ENCODE measurements at regions not wholly inside any gene's neighbourhood (a gene's known extent, or its start where the extent isn't known, plus 50 kb on each side); places are given as distances from the start of the nearest gene placed in this dataset.
A peak's percentile ranks its signal among the peaks of the same experiment; 100 is the strongest.

GRCh38 chr1:217224201-217224600, 406.7 kb downstream of the GPATCH2 start:
- Histone ChIP-seq H2AFZ (ENCODE audit: low read length, unreplicated experiment) (no peak overlapping the region), H3K4me1 (ENCODE audit: control insufficient read depth, insufficient read depth, low read length, unreplicated experiment) (no peaks in the 10 kb centered on the region), H3K36me3 (ENCODE audit: insufficient read depth, low read length) (no peaks in the 10 kb centered on the region), H3K27me3 (ENCODE audit: insufficient read depth, low read length) (no peaks in the 10 kb centered on the region), H3K27ac (ENCODE audit: low read depth, low read length) (no peak overlapping the region), H3K79me2 (ENCODE audit: control insufficient read depth, insufficient read depth, low read length, unreplicated experiment) (no peaks in the 10 kb centered on the region), H3K4me3 (ENCODE audit: low read depth, low read length) (no peak overlapping the region)

- no peaks in the 10 kb centered on the region for H3K27me3 ChIP-seq (ENCODE audit: insufficient read depth, low read length)
- no peak overlapping the region for H3K4me3 ChIP-seq (ENCODE audit: low read depth, low read length)
- no peak overlapping the region for H2AFZ ChIP-seq (ENCODE audit: low read length, unreplicated experiment)
- no peaks in the 10 kb centered on the region for H3K36me3 ChIP-seq (ENCODE audit: insufficient read depth, low read length)
- H3K79me2 ChIP-seq (ENCODE audit: control insufficient read depth, insufficient read depth, low read length, unreplicated experiment), result no peaks in the 10 kb centered on the region
- H3K27ac ChIP-seq (ENCODE audit: low read depth, low read length), result no peak overlapping the region
- H3K4me1 ChIP-seq (ENCODE audit: control insufficient read depth, insufficient read depth, low read length, unreplicated experiment), result no peaks in the 10 kb centered on the region
These were observed 416.3 kb downstream of the GPATCH2 start for GRCh38 chr1:217214551-217214950.

- Histone ChIP-seq H3K4me3 (ENCODE audit: low read depth, low read length) (no peak overlapping the region), H3K79me2 (ENCODE audit: control insufficient read depth, insufficient read depth, low read length, unreplicated experiment) (no peaks in the 10 kb centered on the region), H3K4me1 (ENCODE audit: control insufficient read depth, insufficient read depth, low read length, unreplicated experiment) (no peaks in the 10 kb centered on the region), H3K27me3 (ENCODE audit: insufficient read depth, low read length) (no peaks in the 10 kb centered on the region), H2AFZ (ENCODE audit: low read length, unreplicated experiment) (no peak overlapping the region), H3K36me3 (ENCODE audit: insufficient read depth, low read length) (no peaks in the 10 kb centered on the region), H3K27ac (ENCODE audit: low read depth, low read length) (no peak overlapping the region)
These were observed 419.4 kb downstream of the GPATCH2 start for GRCh38 chr1:217211486-217211885.

GRCh38 chr1:217205578-217205977, 425.3 kb downstream of the GPATCH2 start:
- Histone ChIP-seq H2AFZ (ENCODE audit: low read length, unreplicated experiment) (no peak overlapping the region), H3K79me2 (ENCODE audit: control insufficient read depth, insufficient read depth, low read length, unreplicated experiment) (no peaks in the 10 kb centered on the region), H3K27me3 (ENCODE audit: insufficient read depth, low read length) (no peaks in the 10 kb centered on the region), H3K4me3 (ENCODE audit: low read depth, low read length) (no peak overlapping the region), H3K4me1 (ENCODE audit: control insufficient read depth, insufficient read depth, low read length, unreplicated experiment) (no peaks in the 10 kb centered on the region), H3K27ac (ENCODE audit: low read depth, low read length) (no peak overlapping the region), H3K36me3 (ENCODE audit: insufficient read depth, low read length) (no peaks in the 10 kb centered on the region)

GRCh38 chr1:217196616-217197015, 434.3 kb downstream of the GPATCH2 start:
- Histone ChIP-seq H3K27me3 (ENCODE audit: insufficient read depth, low read length) (no peaks in the 10 kb centered on the region), H3K4me3 (ENCODE audit: low read depth, low read length) (no peak overlapping the region), H3K36me3 (ENCODE audit: insufficient read depth, low read length) (no peaks in the 10 kb centered on the region), H3K27ac (ENCODE audit: low read depth, low read length) (no peak overlapping the region), H2AFZ (ENCODE audit: low read length, unreplicated experiment) (no peak overlapping the region), H3K4me1 (ENCODE audit: control insufficient read depth, insufficient read depth, low read length, unreplicated experiment) (no peaks in the 10 kb centered on the region), H3K79me2 (ENCODE audit: control insufficient read depth, insufficient read depth, low read length, unreplicated experiment) (no peaks in the 10 kb centered on the region)

- Histone ChIP-seq H3K27me3 (ENCODE audit: insufficient read depth, low read length) (no peaks in the 10 kb centered on the region), H2AFZ (ENCODE audit: low read length, unreplicated experiment) (no peak overlapping the region), H3K36me3 (ENCODE audit: insufficient read depth, low read length) (no peaks in the 10 kb centered on the region), H3K27ac (ENCODE audit: low read depth, low read length) (no peak overlapping the region), H3K79me2 (ENCODE audit: control insufficient read depth, insufficient read depth, low read length, unreplicated experiment) (no peaks in the 10 kb centered on the region), H3K4me3 (ENCODE audit: low read depth, low read length) (no peak overlapping the region), H3K4me1 (ENCODE audit: control insufficient read depth, insufficient read depth, low read length, unreplicated experiment) (peaks cover 3% of the 10 kb centered on the region)
These were observed 437.7 kb downstream of the GPATCH2 start for GRCh38 chr1:217193151-217193550.

- Histone ChIP-seq H3K79me2 (ENCODE audit: control insufficient read depth, insufficient read depth, low read length, unreplicated experiment) (no peaks in the 10 kb centered on the region), H3K27ac (ENCODE audit: low read depth, low read length) (no peak overlapping the region), H3K4me1 (ENCODE audit: control insufficient read depth, insufficient read depth, low read length, unreplicated experiment) (peaks cover 3% of the 10 kb centered on the region), H3K4me3 (ENCODE audit: low read depth, low read length) (no peak overlapping the region), H3K27me3 (ENCODE audit: insufficient read depth, low read length) (no peaks in the 10 kb centered on the region), H3K36me3 (ENCODE audit: insufficient read depth, low read length) (no peaks in the 10 kb centered on the region), H2AFZ (ENCODE audit: low read length, unreplicated experiment) (no peak overlapping the region)
These were observed 439.4 kb downstream of the GPATCH2 start for GRCh38 chr1:217191441-217191840.

GRCh38 chr1:217190359-217190758, 440.5 kb downstream of the GPATCH2 start:
- H2AFZ ChIP-seq (ENCODE audit: low read length, unreplicated experiment), result no peak overlapping the region
- H3K79me2 ChIP-seq (ENCODE audit: control insufficient read depth, insufficient read depth, low read length, unreplicated experiment), result no peaks in the 10 kb centered on the region
- H3K4me3 ChIP-seq (ENCODE audit: low read depth, low read length), result no peak overlapping the region
- no peaks in the 10 kb centered on the region for H3K27me3 ChIP-seq (ENCODE audit: insufficient read depth, low read length)
- H3K27ac ChIP-seq (ENCODE audit: low read depth, low read length), result no peak overlapping the region
- H3K36me3 ChIP-seq (ENCODE audit: insufficient read depth, low read length), result no peaks in the 10 kb centered on the region
- H3K4me1 ChIP-seq (ENCODE audit: control insufficient read depth, insufficient read depth, low read length, unreplicated experiment), result peaks cover 3% of the 10 kb centered on the region

GRCh38 chr1:217189362-217189761, 441.5 kb downstream of the GPATCH2 start:
- H3K36me3 ChIP-seq (ENCODE audit: insufficient read depth, low read length), result no peaks in the 10 kb centered on the region
- H3K27me3 ChIP-seq (ENCODE audit: insufficient read depth, low read length), result no peaks in the 10 kb centered on the region
- H3K4me3 ChIP-seq (ENCODE audit: low read depth, low read length), result no peak overlapping the region
- H3K27ac ChIP-seq (ENCODE audit: low read depth, low read length), result no peak overlapping the region
- H3K79me2 ChIP-seq (ENCODE audit: control insufficient read depth, insufficient read depth, low read length, unreplicated experiment), result no peaks in the 10 kb centered on the region
- no peak overlapping the region for H2AFZ ChIP-seq (ENCODE audit: low read length, unreplicated experiment)
- peaks cover 3% of the 10 kb centered on the region for H3K4me1 ChIP-seq (ENCODE audit: control insufficient read depth, insufficient read depth, low read length, unreplicated experiment)

GRCh38 chr1:217188280-217189237, 442.3 kb downstream of the GPATCH2 start:
- Histone ChIP-seq H3K4me3 (ENCODE audit: low read depth, low read length) (no peak overlapping the region), H3K27ac (ENCODE audit: low read depth, low read length) (peak overlapping the region; percentile 16; the same call in 1 of the 2 replicates), H3K4me1 (ENCODE audit: control insufficient read depth, insufficient read depth, low read length, unreplicated experiment) (peaks cover 3% of the 10 kb centered on the region), H2AFZ (ENCODE audit: low read length, unreplicated experiment) (no peak overlapping the region), H3K36me3 (ENCODE audit: insufficient read depth, low read length) (no peaks in the 10 kb centered on the region), H3K79me2 (ENCODE audit: control insufficient read depth, insufficient read depth, low read length, unreplicated experiment) (no peaks in the 10 kb centered on the region), H3K27me3 (ENCODE audit: insufficient read depth, low read length) (no peaks in the 10 kb centered on the region)

- no peaks in the 10 kb centered on the region for H3K27me3 ChIP-seq (ENCODE audit: insufficient read depth, low read length)
- H3K36me3 ChIP-seq (ENCODE audit: insufficient read depth, low read length), result no peaks in the 10 kb centered on the region
- H3K79me2 ChIP-seq (ENCODE audit: control insufficient read depth, insufficient read depth, low read length, unreplicated experiment), result no peaks in the 10 kb centered on the region
- no peak overlapping the region for H3K4me3 ChIP-seq (ENCODE audit: low read depth, low read length)
- no peak overlapping the region for H3K27ac ChIP-seq (ENCODE audit: low read depth, low read length)
- no peak overlapping the region for H2AFZ ChIP-seq (ENCODE audit: low read length, unreplicated experiment)
- H3K4me1 ChIP-seq (ENCODE audit: control insufficient read depth, insufficient read depth, low read length, unreplicated experiment), result peaks cover 3% of the 10 kb centered on the region
These were observed 444.2 kb downstream of the GPATCH2 start for GRCh38 chr1:217186664-217187063.
